Fibroblast of lung (primary cell): ENCODE measurements at regions not wholly inside any gene's neighbourhood (a gene's known extent, or its start where the extent isn't known, plus 50 kb on each side); places are given as distances from the start of the nearest gene placed in this dataset.
"Not testable (repeated sequence)": the region's sequence is repeated elsewhere in the genome, so short reads cannot be mapped to it uniquely, and the experiment has no call there.

Experiments used
- DNase-seq, 2 donors: peaks; one replicate each; pipeline versions ENCODE4 v3.0.0 to v3.0.0-alpha.2; 2010; ENCODE audit warnings: low read depth in 2 of 2
- H2AFZ ChIP-seq: 2 replicates; pipeline ENCODE4 v1.5.1; 2012; ENCODE audit warnings: low read length, control low read depth, inconsistent platforms
- H3K27ac ChIP-seq: 2 replicates; pipeline ENCODE4 v1.5.1; 2011; ENCODE audit warnings: low read length, control low read depth; ENCODE audit not compliant: insufficient read depth
- H3K27me3 ChIP-seq: 2 replicates; pipeline ENCODE4 v1.5.1; 2011; ENCODE audit warnings: mild to moderate bottlenecking, low read length; ENCODE audit not compliant: control insufficient read depth, insufficient read depth
- H3K36me3 ChIP-seq: 2 replicates; pipeline ENCODE4 v1.5.1; 2011; ENCODE audit warnings: low read length; ENCODE audit not compliant: control insufficient read depth, insufficient read depth
- H3K4me1 ChIP-seq: 2 replicates; pipeline ENCODE4 v1.5.1; 2011; ENCODE audit warnings: low read length; ENCODE audit not compliant: control insufficient read depth, insufficient read depth; ENCODE audit errors: extremely low read depth
- H3K4me2 ChIP-seq: 2 replicates; pipeline ENCODE4 v1.5.1; 2011; ENCODE audit warnings: low read length, control low read depth; ENCODE audit not compliant: insufficient read depth; ENCODE audit errors: extremely low read depth
- H3K4me3 ChIP-seq, 4 experiments: fragments of 200-600 bp in 1 of 4; sonication (generic) in 1 of 4; replicated peaks in 1 of 4; 2 replicates each; pipeline ENCODE4 v1.5.1; 2011 to 2016; ENCODE audit warnings: low read length in 4 of 4, low read depth in 3 of 4, mild to moderate bottlenecking in 3 of 4, control low read depth in 2 of 4, inconsistent platforms in 1 of 4, mixed read lengths in 1 of 4; ENCODE audit not compliant: insufficient read depth in 1 of 4; ENCODE audit errors: control extremely low read depth in 1 of 4
- H3K79me2 ChIP-seq: 2 replicates; pipeline ENCODE4 v1.5.1; 2012; ENCODE audit warnings: mild to moderate bottlenecking, low read length, inconsistent platforms; ENCODE audit not compliant: control insufficient read depth, insufficient read depth
- H3K9ac ChIP-seq: 2 replicates; pipeline ENCODE4 v1.5.1; 2011; ENCODE audit warnings: mild to moderate bottlenecking, low read length, control low read depth; ENCODE audit not compliant: insufficient read depth
- H3K9me3 ChIP-seq: 2 replicates; pipeline ENCODE4 v1.5.1; 2012; ENCODE audit warnings: low read depth, low read length; ENCODE audit not compliant: control insufficient read depth, insufficient read depth
- H4K20me1 ChIP-seq: 2 replicates; pipeline ENCODE4 v1.5.1; 2011; ENCODE audit warnings: low read length; ENCODE audit not compliant: control insufficient read depth, insufficient read depth; ENCODE audit errors: extremely low read depth
- EZH2 ChIP-seq: IDR thresholded peaks from 2 replicates; pipeline ENCODE4 v1.5.1; 2012; ENCODE audit warnings: low read length, control low read depth, mild to moderate bottlenecking; ENCODE audit errors: missing control alignments
- TF ChIP-seq, protein P1 (sequence below), 2 donors: IDR thresholded peaks in 1 of 2; conservative IDR thresholded peaks in 1 of 2; 1 replicate in 1 of 2; 2 replicates in 1 of 2; pipeline ENCODE4 v1.5.1; 2011 to 2012; ENCODE audit warnings: low read length in 2 of 2, control low read depth in 1 of 2, inconsistent platforms in 1 of 2, low read depth in 1 of 2, mild to moderate bottlenecking in 1 of 2

DNA sequence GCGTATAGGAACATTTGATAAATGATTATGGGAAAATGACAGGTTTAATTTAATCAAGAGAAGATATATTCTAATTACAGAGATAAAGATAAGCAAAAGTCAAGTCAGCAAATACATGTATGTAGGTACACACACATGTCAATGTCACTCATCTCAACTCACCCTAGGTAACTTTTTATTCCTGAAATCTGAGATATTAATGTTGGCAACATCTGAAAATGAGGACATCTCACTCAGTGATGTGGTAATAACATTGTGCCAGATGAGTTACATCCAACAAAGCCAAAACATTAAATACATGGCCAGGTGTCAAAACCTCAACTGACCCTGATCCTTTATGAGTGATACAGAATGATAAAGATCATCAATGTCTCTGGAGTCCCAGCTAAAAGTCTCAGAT is 363.3 kb upstream of the F9 start:
- TF ChIP-seq, protein P1, sequence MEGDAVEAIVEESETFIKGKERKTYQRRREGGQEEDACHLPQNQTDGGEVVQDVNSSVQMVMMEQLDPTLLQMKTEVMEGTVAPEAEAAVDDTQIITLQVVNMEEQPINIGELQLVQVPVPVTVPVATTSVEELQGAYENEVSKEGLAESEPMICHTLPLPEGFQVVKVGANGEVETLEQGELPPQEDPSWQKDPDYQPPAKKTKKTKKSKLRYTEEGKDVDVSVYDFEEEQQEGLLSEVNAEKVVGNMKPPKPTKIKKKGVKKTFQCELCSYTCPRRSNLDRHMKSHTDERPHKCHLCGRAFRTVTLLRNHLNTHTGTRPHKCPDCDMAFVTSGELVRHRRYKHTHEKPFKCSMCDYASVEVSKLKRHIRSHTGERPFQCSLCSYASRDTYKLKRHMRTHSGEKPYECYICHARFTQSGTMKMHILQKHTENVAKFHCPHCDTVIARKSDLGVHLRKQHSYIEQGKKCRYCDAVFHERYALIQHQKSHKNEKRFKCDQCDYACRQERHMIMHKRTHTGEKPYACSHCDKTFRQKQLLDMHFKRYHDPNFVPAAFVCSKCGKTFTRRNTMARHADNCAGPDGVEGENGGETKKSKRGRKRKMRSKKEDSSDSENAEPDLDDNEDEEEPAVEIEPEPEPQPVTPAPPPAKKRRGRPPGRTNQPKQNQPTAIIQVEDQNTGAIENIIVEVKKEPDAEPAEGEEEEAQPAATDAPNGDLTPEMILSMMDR (conservative IDR thresholded peaks at IDR 0.05 in 1 of 2, IDR thresholded peaks at IDR 0.05 in 1 of 2; ENCODE audit: low read depth in 1 of 2, low read length in 2 of 2): no peak
- TF ChIP-seq EZH2: no peak
- Histone ChIP-seq H3K4me2 (no peak overlapping the region), H3K36me3 (no peaks in the 10 kb centered on the region), H2AFZ (no peak overlapping the region), H3K9ac (no peak overlapping the region), H3K9me3 (no peaks in the 10 kb centered on the region), H3K27ac (no peak overlapping the region), H3K27me3 (no peaks in the 10 kb centered on the region), H3K4me1 (no peaks in the 10 kb centered on the region), H4K20me1 (no peaks in the 10 kb centered on the region), H3K4me3 (no peak overlapping the region), H3K79me2 (no peaks in the 10 kb centered on the region)
- no peak for DNase-seq

GRCh38 chrX:139158256-139158655 is 372.3 kb upstream of the F9 start:
- no peaks in the 10 kb centered on the region for H3K9me3 ChIP-seq
- no peak overlapping the region for H3K27ac ChIP-seq
- TF ChIP-seq, protein P1 (conservative IDR thresholded peaks at IDR 0.05 in 1 of 2, IDR thresholded peaks at IDR 0.05 in 1 of 2; ENCODE audit: low read depth in 1 of 2, low read length in 2 of 2): no peak
- TF ChIP-seq EZH2: no peak
- peak in 1 of 2 donors; percentile 3 for DNase-seq
- H3K36me3 ChIP-seq: no peaks in the 10 kb centered on the region
- no peak overlapping the region for H3K4me3 ChIP-seq
- no peaks in the 10 kb centered on the region for H3K4me1 ChIP-seq
- H2AFZ ChIP-seq: no peak overlapping the region
- no peak overlapping the region for H3K4me2 ChIP-seq
- no peaks in the 10 kb centered on the region for H3K27me3 ChIP-seq
- no peaks in the 10 kb centered on the region for H3K79me2 ChIP-seq
- no peak overlapping the region for H3K9ac ChIP-seq
- H4K20me1 ChIP-seq: no peaks in the 10 kb centered on the region

GRCh38 chrX:139156356-139156755 is 374.2 kb upstream of the F9 start:
- Histone ChIP-seq H3K4me2 (no peak overlapping the region), H3K4me1 (no peaks in the 10 kb centered on the region), H4K20me1 (no peaks in the 10 kb centered on the region), H3K27me3 (no peaks in the 10 kb centered on the region), H3K36me3 (no peaks in the 10 kb centered on the region), H3K79me2 (no peaks in the 10 kb centered on the region), H3K9me3 (no peaks in the 10 kb centered on the region), H2AFZ (no peak overlapping the region), H3K27ac (no peak overlapping the region), H3K4me3 (no peak overlapping the region), H3K9ac (no peak overlapping the region)
- TF ChIP-seq, protein P1 (conservative IDR thresholded peaks at IDR 0.05 in 1 of 2, IDR thresholded peaks at IDR 0.05 in 1 of 2; ENCODE audit: low read depth in 1 of 2, low read length in 2 of 2): no peak
- TF ChIP-seq EZH2: no peak
- no peak for DNase-seq

- not testable (repeated sequence) for H4K20me1 ChIP-seq, H3K4me1 ChIP-seq, H3K27ac ChIP-seq, H3K36me3 ChIP-seq, H3K27me3 ChIP-seq, H3K79me2 ChIP-seq, H2AFZ ChIP-seq, H3K4me3 ChIP-seq, H3K9ac ChIP-seq, DNase-seq, H3K4me2 ChIP-seq, H3K9me3 ChIP-seq
These were observed 383.9 kb upstream of the F9 start for GRCh38 chrX:139146625-139147024.
